WTC11 (cell line): ENCODE measurements at regions not wholly inside any gene's neighbourhood (a gene's known extent, or its start where the extent isn't known, plus 50 kb on each side); places are given as distances from the start of the nearest gene placed in this dataset.

Source experiments
- CTCF ChIP-seq: fragments of 200-600 bp; IDR thresholded peaks from 2 replicates; pipeline ENCODE4 v1.8.0; 2022; ENCODE audit warnings: antibody characterized with exemption
- NR2C2 ChIP-seq: sonication (generic); formaldehyde crosslinking; IDR thresholded peaks from 2 replicates; pipeline ENCODE4 v1.8.0; 2022; ENCODE audit warnings: mild to moderate bottlenecking, missing genetic modification reagents
- ZSCAN18 ChIP-seq: fragments of 250-450 bp; sonication (Bioruptor Pico); IDR thresholded peaks from 2 replicates; pipeline ENCODE4 v2.1.2; 2022; ENCODE audit warnings: mild to moderate bottlenecking, moderate library complexity

GRCh38 chr4:151561551-151562256 lies 152.7 kb downstream of the FHIP1A start:
- TF ChIP-seq CTCF (no peak), NR2C2 (CRISPR knock-in tag) (no peak), ZSCAN18 (CRISPR knock-in tag) (no peak)
